ENCODE measurements at regions not wholly inside any gene's neighbourhood (a gene's known extent, or its start where the extent isn't known, plus 50 kb on each side); places are given as distances from the start of the nearest gene placed in this dataset.

GRCh38 chr5:89458332-89458656 lies 575.3 kb upstream of the MEF2C start:
- H3K4me3 ChIP-seq (ENCODE audit: low read length): no peak overlapping the region
- no peak overlapping the region for H3K27ac ChIP-seq (ENCODE audit: low read length)
- H3K9me3 ChIP-seq (ENCODE audit: insufficient read depth, low read depth, low read length): no peaks in the 10 kb centered on the region
- no peaks in the 10 kb centered on the region for H3K27me3 ChIP-seq (ENCODE audit: insufficient read depth, low read length)
- H3K4me1 ChIP-seq (ENCODE audit: insufficient read depth, low read length): no peaks in the 10 kb centered on the region
- H3K36me3 ChIP-seq (ENCODE audit: insufficient read depth, low read depth, low read length): no peaks in the 10 kb centered on the region
- no peak overlapping the region for H3K9ac ChIP-seq (ENCODE audit: low read depth, low read length)

GRCh38 chr5:89457411-89458331 lies 574.7 kb upstream of the MEF2C start:
- no peaks in the 10 kb centered on the region for H3K9me3 ChIP-seq (ENCODE audit: insufficient read depth, low read depth, low read length)
- no peaks in the 10 kb centered on the region for H3K27me3 ChIP-seq (ENCODE audit: insufficient read depth, low read length)
- H3K4me1 ChIP-seq (ENCODE audit: insufficient read depth, low read length): no peaks in the 10 kb centered on the region
- H3K27ac ChIP-seq (ENCODE audit: low read length): no peak overlapping the region
- H3K36me3 ChIP-seq (ENCODE audit: insufficient read depth, low read depth, low read length): no peaks in the 10 kb centered on the region
- no peak overlapping the region for H3K4me3 ChIP-seq (ENCODE audit: low read length)
- no peak overlapping the region for H3K9ac ChIP-seq (ENCODE audit: low read depth, low read length)

GRCh38 chr5:89452081-89452480 lies 569.1 kb upstream of the MEF2C start:
- Histone ChIP-seq H3K9me3 (ENCODE audit: insufficient read depth, low read depth, low read length) (no peaks in the 10 kb centered on the region), H3K4me1 (ENCODE audit: insufficient read depth, low read length) (peaks cover 23% of the 10 kb centered on the region; the same call in 1 of the 2 replicates), H3K9ac (ENCODE audit: low read depth, low read length) (no peak overlapping the region), H3K4me3 (ENCODE audit: low read length) (no peak overlapping the region), H3K27me3 (ENCODE audit: insufficient read depth, low read length) (no peaks in the 10 kb centered on the region), H3K36me3 (ENCODE audit: insufficient read depth, low read depth, low read length) (no peaks in the 10 kb centered on the region), H3K27ac (ENCODE audit: low read length) (no peak overlapping the region)

- H3K9me3 ChIP-seq (ENCODE audit: insufficient read depth, low read depth, low read length): no peaks in the 10 kb centered on the region
- H3K9ac ChIP-seq (ENCODE audit: low read depth, low read length): no peak overlapping the region
- H3K27ac ChIP-seq (ENCODE audit: low read length): no peak overlapping the region
- no peaks in the 10 kb centered on the region for H3K27me3 ChIP-seq (ENCODE audit: insufficient read depth, low read length)
- no peaks in the 10 kb centered on the region for H3K36me3 ChIP-seq (ENCODE audit: insufficient read depth, low read depth, low read length)
- H3K4me1 ChIP-seq (ENCODE audit: insufficient read depth, low read length): peaks cover 24% of the 10 kb centered on the region; the same call in 1 of the 2 replicates
- H3K4me3 ChIP-seq (ENCODE audit: low read length): no peak overlapping the region
Observed at GRCh38 chr5:89451263-89451662, 568.3 kb upstream of the MEF2C start.

GRCh38 chr5:89450149-89450538 lies 567.2 kb upstream of the MEF2C start:
- Histone ChIP-seq H3K9me3 (ENCODE audit: insufficient read depth, low read depth, low read length) (no peaks in the 10 kb centered on the region), H3K36me3 (ENCODE audit: insufficient read depth, low read depth, low read length) (no peaks in the 10 kb centered on the region), H3K4me1 (ENCODE audit: insufficient read depth, low read length) (peaks cover 24% of the 10 kb centered on the region; the same call in 1 of the 2 replicates), H3K4me3 (ENCODE audit: low read length) (no peak overlapping the region), H3K9ac (ENCODE audit: low read depth, low read length) (no peak overlapping the region), H3K27me3 (ENCODE audit: insufficient read depth, low read length) (no peaks in the 10 kb centered on the region), H3K27ac (ENCODE audit: low read length) (no peak overlapping the region)

- Histone ChIP-seq H3K27ac (ENCODE audit: low read length) (no peak overlapping the region), H3K27me3 (ENCODE audit: insufficient read depth, low read length) (no peaks in the 10 kb centered on the region), H3K36me3 (ENCODE audit: insufficient read depth, low read depth, low read length) (no peaks in the 10 kb centered on the region), H3K4me3 (ENCODE audit: low read length) (no peak overlapping the region), H3K9me3 (ENCODE audit: insufficient read depth, low read depth, low read length) (no peaks in the 10 kb centered on the region), H3K9ac (ENCODE audit: low read depth, low read length) (no peak overlapping the region), H3K4me1 (ENCODE audit: insufficient read depth, low read length) (peaks cover 24% of the 10 kb centered on the region; the same call in 1 of the 2 replicates)
Observed at GRCh38 chr5:89449392-89450148, 566.6 kb upstream of the MEF2C start.

- H3K4me3 ChIP-seq (ENCODE audit: low read length): no peak overlapping the region
- no peaks in the 10 kb centered on the region for H3K27me3 ChIP-seq (ENCODE audit: insufficient read depth, low read length)
- no peaks in the 10 kb centered on the region for H3K9me3 ChIP-seq (ENCODE audit: insufficient read depth, low read depth, low read length)
- peak overlapping the region; percentile 20 for H3K27ac ChIP-seq (ENCODE audit: low read length)
- H3K9ac ChIP-seq (ENCODE audit: low read depth, low read length): peak overlapping the region; percentile 37; the same call in 1 of the 2 replicates
- peaks cover 24% of the 10 kb centered on the region; the same call in 1 of the 2 replicates for H3K4me1 ChIP-seq (ENCODE audit: insufficient read depth, low read length)
- H3K36me3 ChIP-seq (ENCODE audit: insufficient read depth, low read depth, low read length): no peaks in the 10 kb centered on the region
Observed at GRCh38 chr5:89447027-89447426, 564.0 kb upstream of the MEF2C start.

- H3K4me1 ChIP-seq (ENCODE audit: insufficient read depth, low read length): peaks cover 16% of the 10 kb centered on the region; the same call in 1 of the 2 replicates
- H3K27me3 ChIP-seq (ENCODE audit: insufficient read depth, low read length): no peaks in the 10 kb centered on the region
- H3K4me3 ChIP-seq (ENCODE audit: low read length): no peak overlapping the region
- no peaks in the 10 kb centered on the region for H3K9me3 ChIP-seq (ENCODE audit: insufficient read depth, low read depth, low read length)
- no peak overlapping the region for H3K9ac ChIP-seq (ENCODE audit: low read depth, low read length)
- no peak overlapping the region for H3K27ac ChIP-seq (ENCODE audit: low read length)
- no peaks in the 10 kb centered on the region for H3K36me3 ChIP-seq (ENCODE audit: insufficient read depth, low read depth, low read length)
Observed at GRCh38 chr5:89445106-89445745, 562.2 kb upstream of the MEF2C start.

- Histone ChIP-seq H3K9ac (ENCODE audit: low read depth, low read length) (no peak overlapping the region), H3K27ac (ENCODE audit: low read length) (no peak overlapping the region), H3K9me3 (ENCODE audit: insufficient read depth, low read depth, low read length) (no peaks in the 10 kb centered on the region), H3K4me1 (ENCODE audit: insufficient read depth, low read length) (peaks cover 16% of the 10 kb centered on the region; the same call in 1 of the 2 replicates), H3K36me3 (ENCODE audit: insufficient read depth, low read depth, low read length) (no peaks in the 10 kb centered on the region), H3K27me3 (ENCODE audit: insufficient read depth, low read length) (no peaks in the 10 kb centered on the region), H3K4me3 (ENCODE audit: low read length) (no peak overlapping the region)
Observed at GRCh38 chr5:89444088-89444487, 561.1 kb upstream of the MEF2C start.

- Histone ChIP-seq H3K27me3 (ENCODE audit: insufficient read depth, low read length) (no peaks in the 10 kb centered on the region), H3K4me3 (ENCODE audit: low read length) (no peak overlapping the region), H3K27ac (ENCODE audit: low read length) (no peak overlapping the region), H3K9me3 (ENCODE audit: insufficient read depth, low read depth, low read length) (no peaks in the 10 kb centered on the region), H3K9ac (ENCODE audit: low read depth, low read length) (no peak overlapping the region), H3K4me1 (ENCODE audit: insufficient read depth, low read length) (peaks cover 16% of the 10 kb centered on the region; the same call in 1 of the 2 replicates), H3K36me3 (ENCODE audit: insufficient read depth, low read depth, low read length) (no peaks in the 10 kb centered on the region)
Observed at GRCh38 chr5:89443508-89443907, 560.5 kb upstream of the MEF2C start.

- no peak overlapping the region for H3K4me3 ChIP-seq (ENCODE audit: low read length)
- no peak overlapping the region for H3K9ac ChIP-seq (ENCODE audit: low read depth, low read length)
- H3K4me1 ChIP-seq (ENCODE audit: insufficient read depth, low read length): peaks cover under 1% of the 10 kb centered on the region; the same call in 1 of the 2 replicates
- no peaks in the 10 kb centered on the region for H3K27me3 ChIP-seq (ENCODE audit: insufficient read depth, low read length)
- no peaks in the 10 kb centered on the region for H3K9me3 ChIP-seq (ENCODE audit: insufficient read depth, low read depth, low read length)
- H3K27ac ChIP-seq (ENCODE audit: low read length): no peak overlapping the region
- H3K36me3 ChIP-seq (ENCODE audit: insufficient read depth, low read depth, low read length): no peaks in the 10 kb centered on the region
Observed at GRCh38 chr5:89441965-89442364, 559.0 kb upstream of the MEF2C start.

Data from iPS-20b (cell line).